ENCODE measurements at regions not wholly inside any gene's neighbourhood (a gene's known extent, or its start where the extent isn't known, plus 50 kb on each side); places are given as distances from the start of the nearest gene placed in this dataset.

DNA sequence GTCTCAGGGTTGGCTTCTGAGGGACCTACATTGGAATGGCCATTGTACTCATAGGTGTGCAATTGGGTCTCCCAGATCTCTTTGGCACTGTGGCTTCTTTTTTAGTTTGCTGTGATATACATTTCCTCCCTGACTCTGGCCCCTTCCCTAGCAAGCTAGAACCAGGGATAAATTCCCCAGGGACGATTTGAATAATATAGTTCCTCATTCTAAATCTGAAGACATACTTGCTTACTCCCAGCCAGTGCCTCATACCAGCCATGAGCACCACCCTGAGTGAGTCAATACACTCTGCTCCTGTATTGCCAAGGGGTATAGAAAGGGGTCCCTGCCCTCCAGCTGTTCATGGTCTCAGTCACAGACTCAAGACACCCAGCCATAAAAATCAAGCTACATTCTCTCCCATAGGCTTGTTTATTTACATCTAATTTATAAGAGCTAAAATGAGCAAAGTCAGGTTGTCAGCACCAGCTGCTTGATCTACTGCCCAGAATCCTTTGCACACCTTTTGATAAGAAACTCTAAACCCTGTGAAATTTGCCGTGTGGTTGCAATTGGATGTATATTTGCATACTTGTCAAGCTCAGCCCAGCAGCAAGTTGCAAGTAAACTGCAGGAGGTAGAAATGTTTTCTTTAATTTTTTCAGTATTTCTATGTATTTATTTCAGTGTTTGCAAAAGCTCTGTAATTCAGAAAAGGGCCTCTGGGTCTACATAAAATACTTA lies 219.9 kb upstream of the IRX1 start:
- TF ChIP-seq, protein P1, sequence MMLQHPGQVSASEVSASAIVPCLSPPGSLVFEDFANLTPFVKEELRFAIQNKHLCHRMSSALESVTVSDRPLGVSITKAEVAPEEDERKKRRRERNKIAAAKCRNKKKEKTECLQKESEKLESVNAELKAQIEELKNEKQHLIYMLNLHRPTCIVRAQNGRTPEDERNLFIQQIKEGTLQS (IDR thresholded peaks at IDR 0.05): no peak
- TF ChIP-seq POLR2A (IDR thresholded peaks at IDR 0.05; ENCODE audit: borderline replicate concordance, extremely low read depth, insufficient read depth, insufficient read length) (no peak), TCF7L2 (IDR thresholded peaks at IDR 0.05; ENCODE audit: borderline replicate concordance, extremely low read depth, insufficient read depth, insufficient read length) (no peak), POLR2AphosphoS5 (IDR thresholded peaks at IDR 0.05; ENCODE audit: low read depth, low read length) (no peak), CEBPB (IDR thresholded peaks at IDR 0.05; ENCODE audit: low read depth) (no peak), RAD21 (IDR thresholded peaks at IDR 0.05; ENCODE audit: low read depth) (no peak)
- TF ChIP-seq, protein P2, sequence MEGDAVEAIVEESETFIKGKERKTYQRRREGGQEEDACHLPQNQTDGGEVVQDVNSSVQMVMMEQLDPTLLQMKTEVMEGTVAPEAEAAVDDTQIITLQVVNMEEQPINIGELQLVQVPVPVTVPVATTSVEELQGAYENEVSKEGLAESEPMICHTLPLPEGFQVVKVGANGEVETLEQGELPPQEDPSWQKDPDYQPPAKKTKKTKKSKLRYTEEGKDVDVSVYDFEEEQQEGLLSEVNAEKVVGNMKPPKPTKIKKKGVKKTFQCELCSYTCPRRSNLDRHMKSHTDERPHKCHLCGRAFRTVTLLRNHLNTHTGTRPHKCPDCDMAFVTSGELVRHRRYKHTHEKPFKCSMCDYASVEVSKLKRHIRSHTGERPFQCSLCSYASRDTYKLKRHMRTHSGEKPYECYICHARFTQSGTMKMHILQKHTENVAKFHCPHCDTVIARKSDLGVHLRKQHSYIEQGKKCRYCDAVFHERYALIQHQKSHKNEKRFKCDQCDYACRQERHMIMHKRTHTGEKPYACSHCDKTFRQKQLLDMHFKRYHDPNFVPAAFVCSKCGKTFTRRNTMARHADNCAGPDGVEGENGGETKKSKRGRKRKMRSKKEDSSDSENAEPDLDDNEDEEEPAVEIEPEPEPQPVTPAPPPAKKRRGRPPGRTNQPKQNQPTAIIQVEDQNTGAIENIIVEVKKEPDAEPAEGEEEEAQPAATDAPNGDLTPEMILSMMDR (IDR thresholded peaks at IDR 0.05 in 2 of 3, conservative IDR thresholded peaks at IDR 0.05 in 1 of 3; ENCODE audit: borderline replicate concordance in 1 of 3, insufficient read depth in 1 of 3, low read depth in 2 of 3, low read length in 2 of 3): no peak
